Panc1 (cell line): ENCODE measurements at regions not wholly inside any gene's neighbourhood (a gene's known extent, or its start where the extent isn't known, plus 50 kb on each side); places are given as distances from the start of the nearest gene placed in this dataset.

Source experiments
- CTCF ChIP-seq: fragments of 450-650 bp; IDR thresholded peaks from 2 replicates; pipeline ENCODE4 v1.5.1; 2017; ENCODE audit warnings: mild to moderate bottlenecking
- POLR2AphosphoS5 ChIP-seq: IDR thresholded peaks from 2 replicates; pipeline ENCODE4 v1.6.1; 2012; ENCODE audit warnings: mild to moderate bottlenecking, low read depth, low read length, moderate library complexity
- SIN3A ChIP-seq: IDR thresholded peaks from 2 replicates; pipeline ENCODE4 v1.6.1; 2012; ENCODE audit warnings: low read depth, mild to moderate bottlenecking, low read length, moderate library complexity, borderline replicate concordance; ENCODE audit not compliant: insufficient read depth

- no peak for TF ChIP-seq SIN3A
- TF ChIP-seq CTCF, result no peak
- TF ChIP-seq POLR2AphosphoS5, result no peak
Measured at GRCh38 chr5:102627315-102627714, 127.8 kb upstream of the PAM start.
